CD4-positive, alpha-beta T cell treated with Interferon alpha-2 for 1 hour (primary cell): ENCODE measurements at regions not wholly inside any gene's neighbourhood (a gene's known extent, or its start where the extent isn't known, plus 50 kb on each side); places are given as distances from the start of the nearest gene placed in this dataset.

Experiments used
- DNase-seq, 2 donors: peaks; one replicate each; pipeline ENCODE4 v3.0.0-alpha.2; 2020 to 2022

DNA sequence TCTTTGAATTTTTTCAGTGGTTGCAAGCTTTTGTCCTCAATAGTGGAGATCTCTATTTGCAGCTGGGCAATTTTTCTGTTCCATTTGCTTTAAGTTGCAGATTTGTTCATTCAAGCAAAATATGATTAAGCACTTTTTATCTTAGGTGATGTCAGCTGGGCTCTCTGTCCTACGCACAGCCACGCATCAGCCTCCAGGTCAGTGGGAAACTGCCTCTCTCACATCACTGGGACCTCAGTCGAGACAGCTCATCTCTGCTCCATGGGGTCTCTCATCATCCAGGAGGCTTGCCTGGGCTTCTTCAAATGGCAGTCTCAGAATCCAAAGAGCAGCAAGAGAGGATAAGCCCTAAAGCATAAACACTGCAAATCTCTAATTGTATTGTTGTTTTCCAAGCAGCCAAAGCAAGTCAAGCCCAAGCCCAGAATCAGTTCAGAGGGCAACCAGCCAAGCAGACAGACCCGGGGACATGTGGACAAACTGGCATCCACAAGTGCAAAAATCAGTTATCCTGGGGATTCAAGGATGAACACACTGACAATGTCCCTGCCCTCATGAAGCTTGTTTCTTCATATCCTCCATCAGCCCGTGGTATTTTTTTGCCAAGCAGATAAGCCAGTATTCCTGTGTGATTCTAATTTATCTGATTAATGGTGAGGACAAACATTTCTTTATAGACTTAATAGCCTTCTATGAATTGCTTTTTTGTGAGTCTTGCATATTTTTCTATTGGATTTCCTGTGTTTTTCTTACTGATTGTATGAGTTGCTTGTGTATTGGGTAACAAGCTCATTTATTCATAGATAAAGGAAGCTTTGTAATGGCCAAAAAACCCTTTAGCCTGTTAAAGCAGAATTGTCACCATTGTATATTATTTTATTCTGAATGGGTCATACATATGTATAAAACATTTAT, 262.5 kb downstream of the GXYLT1 start:
- DNase-seq: no peak

DNA sequence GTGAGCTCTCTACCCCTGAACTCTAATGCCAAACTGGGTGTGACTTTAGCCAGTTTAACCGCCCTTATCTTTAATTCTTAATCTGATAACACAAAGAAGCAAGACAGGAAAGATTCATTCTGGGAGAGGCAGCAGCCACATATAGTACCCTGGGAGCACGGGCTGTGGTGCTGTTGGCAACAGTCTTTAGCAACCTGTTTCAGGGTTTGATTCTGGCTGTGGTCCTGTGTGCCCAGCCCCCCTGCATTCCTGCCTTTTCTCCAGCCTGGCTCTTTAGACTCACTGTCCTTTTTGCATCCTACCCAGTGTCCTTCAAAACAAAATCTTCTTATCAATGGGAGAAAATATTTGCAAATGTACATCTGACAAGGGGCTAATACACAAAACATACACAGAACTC, 275.2 kb downstream of the GXYLT1 start:
- no peak for DNase-seq

- DNase-seq: no peak
Observed at GRCh38 chr12:41866878-41867430, 277.7 kb downstream of the GXYLT1 start.

DNA sequence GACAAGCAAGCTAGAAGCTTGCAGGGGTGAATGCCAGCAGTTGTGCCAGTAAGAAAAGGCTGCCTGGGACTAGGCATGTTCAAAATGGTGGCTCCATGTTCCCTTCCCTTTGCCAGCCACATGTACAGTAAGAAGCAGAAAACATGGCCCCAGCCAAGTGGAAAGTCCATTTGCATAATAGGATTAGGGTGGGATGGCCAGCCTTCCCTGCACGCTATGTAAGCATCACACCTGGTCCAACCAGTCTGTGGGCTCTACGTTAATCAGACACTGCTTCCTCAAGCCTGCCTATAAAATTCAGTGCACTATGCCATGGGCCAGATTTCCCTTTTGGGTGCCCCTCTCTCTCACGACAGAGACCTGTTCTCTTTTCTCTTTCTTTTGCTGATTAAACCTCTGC, 288.4 kb downstream of the GXYLT1 start:
- DNase-seq: no peak

DNA sequence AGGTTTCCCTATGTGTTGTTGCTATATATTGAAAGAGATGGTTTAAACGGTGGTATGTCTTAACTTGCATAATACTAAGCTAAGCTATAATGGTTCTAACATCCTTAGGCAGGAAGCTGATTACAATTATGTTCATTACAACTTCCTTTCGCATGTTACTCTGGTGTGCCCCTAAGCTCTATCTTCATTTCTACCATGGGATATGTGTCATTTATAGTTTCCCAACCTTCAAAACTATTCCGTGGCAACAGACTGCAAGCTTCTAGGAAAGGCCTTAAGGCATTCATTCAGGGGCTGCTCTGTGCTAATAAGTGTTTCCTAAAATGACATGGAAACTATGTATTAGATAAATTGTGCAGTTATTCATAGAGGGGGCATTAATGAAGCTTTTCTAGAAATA, 294.6 kb downstream of the GXYLT1 start:
- DNase-seq: no peak

- DNase-seq: no peak
Observed at GRCh38 chr12:41846718-41847117, 298.0 kb downstream of the GXYLT1 start.

- no peak for DNase-seq
Observed at GRCh38 chr12:41836416-41836815, 308.3 kb downstream of the GXYLT1 start.

DNA sequence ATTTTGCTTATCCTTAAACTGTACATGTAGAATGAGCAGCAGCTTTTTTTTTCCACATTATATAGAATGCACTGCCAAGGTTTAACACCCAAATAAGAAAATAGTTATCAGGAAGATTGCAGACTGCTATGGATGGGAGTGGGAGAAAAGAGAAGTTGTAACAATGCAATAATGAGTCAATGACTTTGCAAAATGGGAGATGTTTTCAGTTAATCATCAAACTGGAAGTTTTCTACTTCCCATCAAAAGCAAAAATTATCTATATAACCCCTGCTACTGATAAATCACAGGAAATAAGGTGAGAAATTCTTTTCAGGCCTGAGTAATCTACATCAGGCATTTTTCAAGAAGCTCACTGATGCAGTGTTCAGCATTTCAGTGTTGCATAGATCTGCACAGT, 309.1 kb downstream of the GXYLT1 start:
- no peak for DNase-seq

DNA sequence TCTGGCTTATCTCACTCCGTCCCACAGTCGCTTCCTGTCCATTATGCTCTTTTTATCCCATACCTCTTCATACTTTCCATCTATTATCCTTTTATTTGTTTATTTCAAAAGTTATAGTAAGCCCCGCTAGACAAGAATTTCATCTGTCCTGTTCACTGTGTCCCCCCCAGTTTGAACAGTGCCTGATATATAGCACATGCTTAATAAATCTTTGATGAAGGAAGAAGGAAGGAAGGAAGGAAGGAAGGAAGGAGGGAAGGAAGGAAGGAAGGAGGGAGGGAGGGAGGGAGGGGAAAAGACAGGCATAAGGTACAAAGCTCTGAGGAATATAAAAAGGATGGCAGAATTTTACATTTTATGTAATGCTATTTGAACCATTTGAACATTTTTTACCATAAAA, 324.7 kb downstream of the GXYLT1 start:
- DNase-seq: no peak

DNA sequence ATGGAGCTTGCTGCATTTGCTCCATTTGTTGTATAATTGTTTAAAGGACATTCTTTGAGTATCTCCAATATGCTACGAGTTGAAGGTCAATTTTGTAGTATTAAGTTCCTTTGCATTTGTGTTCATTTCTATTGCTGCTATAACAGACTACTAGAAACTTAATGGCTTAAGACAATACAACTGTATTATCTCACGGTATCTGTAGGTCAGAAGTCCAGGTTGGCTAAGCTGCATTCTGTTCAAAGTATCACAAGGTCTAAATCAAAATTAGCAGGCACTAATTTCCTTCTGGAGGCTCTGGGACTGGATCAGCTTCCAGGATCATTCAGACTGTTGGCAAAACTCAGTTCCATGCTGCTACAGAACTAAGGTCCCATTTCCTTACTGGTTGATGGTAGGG, 340.6 kb downstream of the GXYLT1 start:
- no peak for DNase-seq

DNA sequence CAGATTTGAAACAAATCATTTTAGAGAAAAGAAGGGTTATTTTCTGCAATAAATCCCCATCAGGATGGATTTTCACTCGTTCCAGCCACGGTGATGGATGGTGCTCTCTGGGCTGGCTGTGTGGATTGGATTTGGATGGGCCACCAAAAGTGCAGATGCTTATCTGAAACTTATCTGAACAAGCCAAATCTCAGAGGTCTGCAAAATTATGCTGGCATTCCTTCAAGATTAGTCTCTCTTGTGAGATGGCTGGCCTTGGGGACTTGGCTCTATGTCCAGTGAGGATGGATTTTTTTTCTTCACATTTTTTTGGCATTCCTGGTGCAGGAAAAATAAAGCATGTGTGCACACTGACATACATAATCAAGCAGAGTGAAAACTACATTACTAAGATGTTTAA, 341.9 kb downstream of the GXYLT1 start:
- DNase-seq: no peak

DNA sequence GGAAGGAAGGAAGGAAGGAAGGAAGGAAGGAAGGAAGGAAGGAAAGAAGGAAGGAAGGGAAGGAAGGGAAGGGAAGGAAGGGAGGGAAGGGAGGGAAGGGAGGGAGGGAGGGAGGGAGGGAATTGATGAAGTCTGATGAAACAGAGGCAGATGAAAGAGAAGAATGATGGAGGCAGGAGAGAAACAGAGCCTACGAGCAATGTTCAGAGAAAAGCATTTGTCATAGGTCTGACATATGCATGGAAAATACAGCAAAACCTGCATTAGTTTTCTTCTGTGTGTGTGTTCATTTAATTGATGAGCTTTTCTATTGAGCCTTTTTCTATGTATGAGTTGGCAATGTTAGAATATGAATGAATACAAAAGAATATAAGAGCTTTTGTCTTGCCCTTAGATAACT, 343.4 kb downstream of the GXYLT1 start:
- no peak for DNase-seq

- no peak for DNase-seq
Observed at GRCh38 chr12:41799671-41800070, 345.0 kb downstream of the GXYLT1 start.

DNA sequence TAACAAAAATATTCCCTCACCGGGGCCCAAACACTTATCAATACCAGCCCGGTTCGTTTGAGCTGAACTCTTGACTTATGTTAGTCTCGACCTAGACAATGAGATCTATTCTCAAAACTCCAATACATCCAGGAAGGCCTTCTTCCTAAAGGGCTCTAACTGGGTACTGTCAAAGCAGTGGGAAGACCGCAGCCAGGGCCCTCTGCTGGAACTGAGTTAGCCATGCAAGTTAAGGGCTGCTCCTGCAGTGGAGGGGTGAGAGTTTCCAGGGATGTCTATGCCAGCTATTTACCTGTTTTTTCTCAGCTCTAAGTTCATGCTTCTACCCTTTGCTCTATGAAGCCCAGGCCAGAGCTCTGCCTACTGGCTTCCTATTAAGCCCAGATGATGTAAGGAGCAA, 348.8 kb downstream of the GXYLT1 start:
- no peak for DNase-seq

DNA sequence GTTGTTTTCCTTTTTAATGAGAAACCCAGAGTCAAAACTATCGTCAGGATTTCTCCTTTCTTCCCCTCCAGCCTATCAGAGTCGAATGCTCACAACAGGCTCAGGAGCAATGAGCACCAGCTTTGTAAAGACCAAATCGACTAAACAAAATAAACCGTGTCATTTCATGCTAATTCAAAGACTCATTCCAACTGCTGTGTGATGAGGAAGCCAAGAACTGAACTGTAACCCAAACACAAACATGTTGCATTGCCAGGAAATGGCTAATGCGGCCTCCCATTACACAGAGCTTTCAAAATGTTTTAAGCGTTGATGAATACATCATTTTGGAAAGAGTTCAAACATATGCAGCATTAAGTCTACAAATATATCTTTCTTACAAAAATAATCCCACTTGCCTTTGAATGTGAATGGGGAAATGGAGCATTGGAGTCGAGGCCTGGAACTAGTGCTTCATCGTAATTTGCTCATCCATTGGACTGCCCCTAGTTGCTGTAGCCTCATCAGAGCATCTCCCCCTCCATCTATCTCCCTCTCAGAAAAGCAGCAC, 349.5 kb downstream of the GXYLT1 start:
- no peak for DNase-seq

GRCh38 chr12:41794336-41794735, 350.3 kb downstream of the GXYLT1 start:
- no peak for DNase-seq

DNA sequence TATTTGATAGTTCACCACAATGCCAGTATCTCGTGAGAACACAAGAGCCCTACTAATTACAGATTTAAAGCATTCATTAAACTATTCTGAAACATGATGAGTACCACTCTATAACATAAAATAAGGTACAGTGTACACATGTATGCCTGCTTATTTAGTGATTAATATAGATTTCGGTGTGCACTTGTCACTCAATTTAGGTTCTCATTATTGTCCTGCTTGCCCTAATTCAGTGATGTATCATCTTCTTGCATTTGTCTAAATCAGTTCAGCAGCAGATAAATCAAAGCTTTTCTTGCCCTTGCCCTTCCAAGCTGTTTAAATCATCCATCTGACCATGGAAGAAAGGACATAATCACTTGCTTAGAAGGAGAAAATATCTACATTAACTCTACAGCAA, 359.7 kb downstream of the GXYLT1 start:
- no peak for DNase-seq

GRCh38 chr12:41778934-41779333, 365.7 kb downstream of the GXYLT1 start:
- no peak for DNase-seq

- DNase-seq: no peak
Observed at GRCh38 chr12:41777064-41777790, 367.4 kb downstream of the GXYLT1 start.

DNA sequence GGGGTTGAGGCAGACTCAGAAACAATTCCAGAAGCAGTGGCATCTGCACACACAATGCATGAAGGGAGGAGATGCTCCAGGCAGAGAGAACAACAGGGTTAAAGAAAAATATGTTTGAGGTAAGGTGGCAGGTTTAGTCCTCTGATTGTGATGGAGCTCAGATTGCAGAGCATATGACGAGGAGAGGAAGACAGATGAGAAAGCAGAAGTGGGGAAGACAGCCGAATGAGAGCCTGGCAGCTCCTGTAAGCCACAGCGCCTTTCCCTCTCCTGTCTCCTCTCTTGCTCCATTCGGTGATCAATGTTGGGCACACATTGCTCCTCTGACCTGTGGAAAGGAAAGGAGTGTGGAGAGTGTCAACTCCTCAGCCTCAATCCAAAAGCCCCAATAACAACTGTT, 372.2 kb downstream of the GXYLT1 start:
- no peak for DNase-seq

DNA sequence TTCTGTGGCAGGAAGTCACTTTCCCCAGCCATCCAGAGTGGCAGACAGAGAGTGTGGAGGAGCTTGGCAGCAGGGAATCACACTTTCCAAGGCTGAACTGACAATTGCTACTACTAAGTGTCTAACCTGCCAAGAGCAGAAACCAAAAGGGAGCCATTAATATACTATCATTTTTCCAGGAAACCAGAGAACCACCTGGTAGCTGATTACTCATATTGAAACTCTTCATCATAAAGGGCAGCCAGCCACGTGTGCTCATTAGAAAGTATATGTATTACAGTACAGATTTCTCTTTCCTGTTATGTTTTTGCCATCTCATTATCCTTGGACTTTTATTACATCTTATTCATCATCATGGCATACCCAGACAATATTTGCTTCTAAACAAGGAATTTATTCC, 374.9 kb downstream of the GXYLT1 start:
- no peak for DNase-seq

- no peak for DNase-seq
Observed at GRCh38 chr12:41768456-41768855, 376.2 kb downstream of the GXYLT1 start.

- no peak for DNase-seq
Observed at GRCh38 chr12:41762691-41763090, 382.0 kb downstream of the GXYLT1 start.

GRCh38 chr12:41745593-41745992, 399.1 kb downstream of the GXYLT1 start:
- no peak for DNase-seq
